Hepatic stellate cell (primary cell): ENCODE measurements at regions not wholly inside any gene's neighbourhood (a gene's known extent, or its start where the extent isn't known, plus 50 kb on each side); places are given as distances from the start of the nearest gene placed in this dataset.
"Not testable (repeated sequence)": the region's sequence is repeated elsewhere in the genome, so short reads cannot be mapped to it uniquely, and the experiment has no call there.

Source experiments
- DNase-seq: peaks from one replicate; pipeline ENCODE4 v3.0.0; 2011; ENCODE audit warnings: low spot score

GRCh38 chr7:55702831-55703230 is 130.5 kb upstream of the VOPP1 start:
- not testable (repeated sequence) for DNase-seq

DNA sequence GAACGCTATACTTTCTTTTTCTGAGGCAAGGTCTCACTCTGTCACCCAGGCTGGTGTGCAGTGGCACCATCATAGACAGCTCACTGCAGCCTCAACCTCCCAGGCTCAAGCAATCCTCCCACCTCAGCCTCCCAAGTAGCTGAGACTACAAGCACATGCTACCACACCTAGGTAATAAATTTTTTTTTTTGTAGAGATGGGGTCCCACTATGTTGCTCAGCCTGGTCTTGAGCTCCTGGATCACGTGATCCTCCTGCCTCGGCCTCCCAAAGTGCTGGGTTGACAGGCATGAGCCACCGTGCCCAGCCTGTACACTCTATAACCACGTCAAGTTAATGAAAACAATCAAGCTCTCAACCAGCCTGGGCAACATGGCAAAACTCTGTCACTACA is 127.1 kb upstream of the VOPP1 start:
- DNase-seq, result not testable (repeated sequence)

DNA sequence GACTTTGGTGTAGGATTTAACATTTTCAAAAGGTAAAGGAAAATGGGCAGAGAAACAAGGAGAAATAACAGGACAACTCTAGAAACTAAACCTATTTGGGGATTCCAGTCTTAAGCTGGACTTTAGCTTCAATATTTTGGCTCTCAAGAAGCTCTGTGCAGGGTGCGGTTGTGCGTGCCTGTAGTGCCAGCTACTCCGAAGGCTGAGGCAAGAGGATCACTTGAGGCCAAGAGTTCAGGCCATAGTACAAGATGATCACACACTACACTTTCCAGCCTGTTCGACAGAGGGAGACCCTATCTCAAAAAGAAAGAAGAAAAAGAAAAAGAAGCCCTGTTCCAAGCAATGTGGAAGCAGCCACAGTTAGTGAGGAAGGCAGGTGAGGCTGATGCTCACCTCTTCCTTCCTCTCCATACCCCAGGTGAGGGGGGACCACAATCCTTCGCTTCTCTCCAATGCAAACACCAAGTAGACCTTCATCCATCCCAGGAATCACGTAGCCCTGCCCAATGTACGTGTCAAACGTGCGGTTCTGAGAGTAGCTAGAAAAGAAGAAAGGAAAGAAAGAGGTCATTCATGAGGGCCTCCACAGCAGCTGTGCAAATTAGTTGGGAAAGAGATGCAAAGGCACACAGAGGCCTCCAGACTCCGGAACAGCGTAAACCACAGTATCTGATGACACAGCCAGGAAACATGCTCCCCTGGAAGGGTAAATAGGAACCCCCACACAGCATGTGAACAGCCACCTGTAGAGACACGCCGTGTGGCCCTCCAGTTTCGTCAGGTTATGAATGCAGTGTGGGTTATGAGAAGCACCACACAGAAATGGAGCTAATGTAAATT is 126.5 kb upstream of the VOPP1 start:
- DNase-seq, result not testable (repeated sequence)

DNA sequence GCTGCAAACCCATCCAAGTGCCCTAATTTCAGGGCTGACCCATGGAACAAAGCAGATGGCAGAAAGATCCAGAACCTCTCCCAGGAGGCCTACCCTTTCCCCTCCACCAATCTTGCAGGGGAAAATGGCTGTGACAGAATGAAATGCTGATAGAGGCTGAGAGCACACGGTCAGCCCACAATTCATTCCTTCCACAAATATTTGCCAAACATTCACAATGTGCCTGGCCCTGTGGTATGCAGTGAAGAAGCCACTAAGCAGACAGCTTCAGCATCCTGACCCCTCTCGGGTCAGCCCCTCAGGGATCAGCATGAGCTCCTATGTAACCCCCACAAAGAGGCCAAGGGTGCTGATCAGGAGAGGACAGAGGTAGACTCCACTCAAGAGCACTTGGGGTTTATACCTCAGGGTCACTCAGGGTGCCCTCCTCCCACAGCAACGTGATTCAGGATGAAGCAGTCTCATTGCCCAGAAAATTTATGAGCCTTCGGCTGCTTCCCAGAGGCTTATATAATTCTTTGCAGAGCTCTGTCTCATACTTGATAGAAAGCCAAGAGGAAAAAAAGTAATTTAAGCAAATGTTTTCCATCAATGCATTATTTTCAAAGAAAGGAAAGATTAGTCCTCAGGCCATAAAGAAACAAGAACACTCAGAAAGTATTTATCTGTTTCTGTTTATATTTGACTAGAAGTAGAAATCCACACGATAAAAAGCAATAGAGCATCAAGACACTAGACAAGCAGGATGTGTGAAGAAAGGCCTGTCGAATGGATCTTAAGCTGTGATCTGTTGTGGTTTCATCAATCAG is 123.8 kb upstream of the VOPP1 start:
- DNase-seq, result not testable (repeated sequence)

GRCh38 chr7:55694484-55694883 is 122.2 kb upstream of the VOPP1 start:
- DNase-seq, result not testable (repeated sequence)

DNA sequence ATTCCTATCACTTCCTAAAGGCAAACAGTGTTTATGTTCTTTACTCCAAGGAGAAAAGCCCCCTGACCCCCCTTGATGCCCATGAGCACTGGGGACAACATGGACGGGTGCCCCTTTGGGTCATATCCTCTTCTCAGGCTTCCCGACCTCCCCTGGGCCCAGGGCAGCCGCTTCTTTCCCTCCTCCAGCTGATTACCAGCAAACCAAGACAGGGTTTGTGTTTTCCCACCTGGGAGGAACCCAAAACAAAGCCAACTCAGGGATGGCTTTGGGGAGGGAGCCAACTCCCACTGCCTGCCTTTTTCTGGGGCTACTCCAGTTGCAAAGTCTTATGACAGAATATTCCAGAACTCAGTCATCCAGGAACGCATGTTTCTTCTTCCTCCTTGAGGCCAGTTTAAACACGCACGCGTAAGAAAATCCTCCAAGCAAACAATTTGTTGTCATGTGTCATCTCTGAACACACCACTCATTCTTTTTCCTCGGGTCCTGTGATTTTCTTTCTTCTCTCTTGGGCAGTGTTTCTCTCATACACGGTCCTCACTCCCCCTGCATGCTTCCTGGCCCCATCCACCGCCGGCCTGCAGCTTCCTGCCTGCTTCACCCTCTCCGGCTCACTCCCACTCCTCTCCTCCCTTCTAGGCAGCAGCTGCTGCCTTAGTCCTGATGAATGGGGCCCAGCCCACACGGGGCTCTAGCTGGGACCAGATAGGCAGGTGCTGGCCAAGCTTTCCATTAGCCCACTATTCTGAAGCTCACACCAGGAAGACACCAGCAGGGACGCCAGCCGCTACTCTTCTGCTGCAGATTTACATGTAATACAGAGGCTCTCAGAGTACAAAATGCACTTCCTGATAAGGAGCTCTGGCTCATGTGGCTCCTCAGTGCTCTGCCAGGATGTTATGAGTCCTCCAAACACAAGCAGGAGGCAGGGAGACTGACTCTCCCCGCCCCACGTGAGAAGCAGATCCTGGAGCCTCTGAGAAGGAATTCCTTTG is 116.7 kb upstream of the VOPP1 start:
- not testable (repeated sequence) for DNase-seq

- not testable (repeated sequence) for DNase-seq
These were observed 116.0 kb upstream of the VOPP1 start for GRCh38 chr7:55688261-55688660.

DNA sequence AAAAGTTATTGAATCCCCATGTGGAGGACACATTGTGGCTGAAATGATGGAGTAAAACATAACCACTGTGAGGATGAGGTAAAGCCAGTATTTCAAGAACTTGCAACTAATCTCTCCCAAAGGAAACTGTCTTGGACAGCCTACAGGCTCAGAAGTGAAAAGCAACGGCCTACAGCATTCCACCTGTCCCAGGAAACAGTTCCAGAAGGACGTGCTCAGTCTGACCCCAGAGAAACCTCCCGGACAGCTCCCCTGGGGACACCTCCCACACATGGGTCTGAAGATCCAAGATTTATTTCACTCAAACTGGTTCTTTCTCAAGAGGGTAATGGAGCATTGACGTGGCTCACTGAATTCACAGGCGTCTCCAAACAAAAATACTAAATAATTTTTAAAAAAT is 115.0 kb upstream of the VOPP1 start:
- not testable (repeated sequence) for DNase-seq

DNA sequence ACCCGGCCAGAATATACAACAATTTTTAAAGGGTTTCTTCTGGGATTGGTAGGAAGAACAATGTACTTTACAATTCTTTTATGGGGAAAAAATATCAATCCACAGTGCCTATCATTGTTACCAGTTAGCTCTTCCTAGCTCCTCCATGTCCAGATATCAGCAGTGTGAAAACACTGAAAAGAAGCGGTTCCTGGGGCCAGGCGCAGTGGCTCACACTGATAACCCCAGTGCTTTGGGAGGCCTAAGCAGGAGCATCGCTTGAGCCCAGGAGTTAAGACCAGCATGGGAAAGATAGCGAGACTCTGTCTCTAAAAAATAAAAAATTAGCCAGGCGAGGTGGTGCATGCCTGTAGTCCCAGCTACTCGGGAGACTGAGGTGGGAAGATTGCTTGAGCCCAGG is 114.5 kb upstream of the VOPP1 start:
- DNase-seq, result not testable (repeated sequence)

- DNase-seq, result not testable (repeated sequence)
These were observed 111.2 kb upstream of the VOPP1 start for GRCh38 chr7:55683501-55683900.

DNA sequence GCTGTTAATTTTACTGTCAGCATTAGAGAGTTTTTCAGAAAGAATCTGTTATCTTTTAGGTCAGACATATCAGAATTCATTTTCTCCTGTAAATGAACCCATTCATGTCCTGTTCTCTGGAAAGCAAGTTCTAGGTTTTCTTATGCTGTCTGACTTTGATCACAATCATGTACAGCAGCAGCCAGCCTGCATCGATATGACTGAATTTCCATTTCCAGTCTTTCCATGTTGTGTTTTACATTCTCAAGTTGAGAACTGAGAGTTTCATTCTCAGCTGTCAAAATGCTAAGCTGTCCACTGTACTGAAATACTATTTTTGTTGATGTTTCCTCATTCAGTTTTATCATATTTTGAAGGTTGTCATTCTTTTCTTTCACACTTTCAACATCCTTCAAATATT is 103.3 kb upstream of the VOPP1 start:
- not testable (repeated sequence) for DNase-seq

- DNase-seq, result not testable (repeated sequence)
These were observed 101.2 kb upstream of the VOPP1 start for GRCh38 chr7:55673525-55673924.

DNA sequence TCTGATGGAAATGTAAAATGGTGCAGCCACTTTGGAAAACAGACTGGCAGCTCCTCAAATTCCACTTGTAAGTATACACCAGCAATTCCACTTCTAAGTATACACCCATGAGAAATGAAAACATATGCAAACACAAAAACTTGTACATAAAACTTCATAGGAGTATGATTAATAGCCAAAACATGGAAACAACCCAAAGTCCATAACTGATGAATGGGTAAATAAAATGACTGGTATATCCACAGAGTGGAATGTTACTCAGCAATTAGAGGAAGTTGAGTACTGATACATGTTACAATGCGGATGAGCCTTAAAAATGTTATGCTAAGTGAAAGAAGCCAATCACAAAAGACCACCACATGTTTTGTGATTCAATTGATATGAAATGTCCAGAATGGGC is 99.8 kb upstream of the VOPP1 start:
- DNase-seq, result not testable (repeated sequence)

- DNase-seq, result no peak
These were observed 85.4 kb upstream of the VOPP1 start for GRCh38 chr7:55657654-55658053.

DNA sequence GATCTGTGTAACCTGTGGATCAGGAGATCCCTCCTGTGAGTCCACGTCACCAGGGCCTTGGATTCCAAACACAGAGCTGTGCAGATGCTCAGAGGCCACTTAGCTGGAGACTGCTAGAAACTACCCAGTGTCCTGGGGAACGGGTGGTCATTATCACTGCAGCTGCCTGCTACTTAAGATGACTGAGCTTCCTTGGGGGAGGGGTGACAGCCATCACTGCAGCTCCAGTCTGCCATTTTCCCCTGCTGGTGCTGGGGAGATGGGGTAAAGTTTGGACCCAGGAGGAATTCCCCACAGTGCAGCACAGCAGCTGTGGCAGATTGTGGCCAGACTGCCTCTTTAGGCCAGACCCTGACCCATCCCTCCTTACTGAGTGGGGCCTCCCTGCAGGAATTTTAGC is 78.8 kb upstream of the VOPP1 start:
- DNase-seq, result no peak

DNA sequence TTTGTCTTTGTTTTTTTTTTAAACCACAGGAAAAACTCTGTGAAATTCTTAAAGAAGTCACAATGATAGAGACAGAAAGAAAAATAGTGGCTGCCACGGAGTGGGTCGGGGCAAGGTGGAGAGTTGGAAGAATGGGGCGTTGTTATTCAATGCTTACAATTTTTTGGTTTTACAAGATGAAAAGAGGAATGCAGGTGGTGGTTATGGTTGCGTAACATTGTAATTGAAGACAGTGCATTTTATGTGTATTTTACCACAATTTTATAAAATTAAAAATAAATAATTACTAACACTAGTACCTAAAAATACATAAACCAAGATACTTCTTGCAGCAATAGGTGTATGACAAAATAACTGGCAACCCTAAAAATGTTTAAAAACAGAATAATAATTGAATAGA is 76.9 kb upstream of the VOPP1 start:
- DNase-seq, result no peak

DNA sequence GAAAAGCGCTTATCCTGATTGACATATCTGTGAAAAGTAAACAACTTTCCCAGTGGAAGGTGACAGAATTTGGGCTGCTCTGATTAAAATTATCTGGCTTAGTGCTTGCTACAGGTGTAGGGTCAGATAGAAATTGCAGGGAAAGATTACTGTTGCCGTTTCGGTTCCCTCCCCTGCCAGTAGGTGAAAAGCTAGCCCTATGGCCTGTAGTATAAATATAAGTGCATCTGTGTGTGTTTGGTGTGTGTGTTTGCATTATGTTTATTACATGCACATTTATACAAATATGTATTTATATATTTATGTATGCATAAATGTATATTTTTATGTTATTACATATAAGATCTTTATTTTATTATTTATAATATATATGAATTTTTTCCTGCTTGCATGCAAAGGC is 72.3 kb upstream of the VOPP1 start:
- no peak for DNase-seq

GRCh38 chr7:55642266-55642665 is 70.0 kb upstream of the VOPP1 start:
- no peak for DNase-seq

DNA sequence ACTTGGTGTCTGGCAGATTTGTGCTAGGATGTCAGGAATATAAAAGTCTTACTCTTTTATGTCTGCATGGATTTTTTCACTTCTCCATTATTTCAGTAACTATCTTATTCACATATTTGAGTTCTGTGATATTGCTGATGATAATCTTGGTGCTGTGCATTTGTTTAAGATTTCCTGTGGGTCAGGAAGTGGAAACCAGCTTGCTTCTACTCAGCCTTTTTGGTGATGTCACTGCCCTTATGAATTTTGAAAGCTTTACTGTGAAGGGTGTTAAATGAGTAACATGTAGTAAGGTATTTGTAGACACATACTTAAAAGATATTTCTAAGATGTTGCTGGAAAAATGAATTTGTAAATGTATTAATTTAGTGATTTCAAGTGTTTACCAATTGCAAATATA is 69.5 kb upstream of the VOPP1 start:
- no peak for DNase-seq

DNA sequence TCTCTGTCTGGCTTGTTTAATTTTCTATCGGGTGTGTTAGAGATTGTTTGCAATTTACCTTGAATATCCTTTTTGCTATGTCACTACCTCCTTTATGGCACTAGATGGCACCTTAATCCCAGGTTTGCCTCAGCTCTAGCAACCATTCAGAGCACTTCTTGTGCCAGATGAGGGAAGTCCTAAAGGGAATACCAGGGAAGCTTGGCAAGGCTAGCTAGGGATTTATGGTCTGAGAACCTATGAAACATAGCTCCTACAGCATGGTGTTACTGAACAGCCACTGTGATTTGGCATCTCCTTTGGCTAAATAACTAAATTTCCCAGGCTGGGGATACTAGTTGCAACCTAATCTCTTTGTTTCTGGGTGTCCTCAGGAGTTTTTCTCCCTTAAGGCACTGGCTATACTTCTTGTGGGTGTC is 69.0 kb upstream of the VOPP1 start:
- DNase-seq, result peak; percentile 49

DNA sequence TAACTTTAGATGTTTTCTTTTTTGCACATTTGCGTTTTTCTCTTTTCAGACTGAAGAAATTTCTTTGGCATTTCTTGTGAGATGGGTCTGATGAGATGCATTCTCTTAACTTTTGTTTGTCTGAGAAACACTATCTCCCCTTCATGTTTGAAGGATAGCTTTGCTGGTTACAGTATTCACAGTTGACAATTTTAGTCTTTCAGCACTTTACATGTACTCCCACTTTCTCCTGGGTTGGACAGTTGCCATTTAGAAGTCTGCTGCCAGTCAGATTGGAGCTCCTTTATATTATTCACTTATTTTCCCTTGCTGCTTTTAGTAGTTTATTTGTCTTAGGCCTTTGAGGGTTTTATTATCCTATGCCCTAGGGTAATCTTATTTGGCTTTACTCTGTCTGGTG is 67.3 kb upstream of the VOPP1 start:
- no peak for DNase-seq
